ENCODE measurements at regions not wholly inside any gene's neighbourhood (a gene's known extent, or its start where the extent isn't known, plus 50 kb on each side); places are given as distances from the start of the nearest gene placed in this dataset.

DNA sequence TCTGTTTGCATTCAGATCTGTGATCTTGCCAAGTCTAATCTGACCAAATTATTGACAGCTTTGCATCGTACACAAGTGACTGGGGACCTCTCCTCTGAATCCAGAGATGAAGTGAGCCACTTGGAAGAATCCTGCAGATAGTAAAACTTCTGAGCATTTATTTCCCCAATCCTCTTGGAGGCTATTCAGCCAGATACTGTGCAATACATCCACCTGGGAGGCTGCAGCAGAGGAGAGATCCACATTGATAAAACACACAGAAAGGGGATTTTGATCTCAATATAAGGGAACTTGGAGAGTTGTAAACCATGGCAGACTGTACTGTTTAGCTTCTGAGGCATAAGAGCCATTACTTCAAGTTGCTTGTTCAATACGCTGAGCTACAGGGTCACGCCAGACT lies 654.6 kb downstream of the MTRR start:
- Histone ChIP-seq H3K23me2 (ENCODE audit: low read depth, low read length) (no peaks in the 10 kb centered on the region), H3K79me1 (ENCODE audit: low read depth, low read length) (no peaks in the 10 kb centered on the region), H2AFZ (ENCODE audit: low read length) (no peak overlapping the region), H3K36me3 (ENCODE audit: control insufficient read depth in 2 of 4, insufficient read depth in 4 of 4, low read length in 3 of 4) (no peaks in the 10 kb centered on the region), H3K27ac (ENCODE audit: low read depth, low read length) (no peak overlapping the region), H3K4ac (replicated peaks; ENCODE audit: insufficient read length, low read depth, low read length) (no peak overlapping the region), H4K5ac (ENCODE audit: insufficient read length, low read depth, low read length) (no peak overlapping the region), H2BK15ac (ENCODE audit: low read length) (no peak overlapping the region), H3K79me2 (ENCODE audit: control insufficient read depth in 1 of 2, insufficient read depth in 2 of 2, low read length in 2 of 2) (no peaks in the 10 kb centered on the region), H2AK5ac (ENCODE audit: low read depth, low read length) (no peak overlapping the region), H3K27me3 (replicated peaks in 1 of 4; ENCODE audit: control insufficient read depth in 3 of 4, extremely low read depth in 1 of 4, insufficient read depth in 3 of 4, low read length in 3 of 4) (no peaks in the 10 kb centered on the region), H3K56ac (replicated peaks; ENCODE audit: insufficient read length, low read depth, low read length) (no peak overlapping the region), H3K14ac (ENCODE audit: insufficient read length) (no peak overlapping the region), H2BK5ac (ENCODE audit: low read depth, low read length) (no peak overlapping the region), H4K91ac (replicated peaks; ENCODE audit: insufficient read length, low read length) (no peak overlapping the region), H2BK12ac (ENCODE audit: low read depth, low read length) (no peak overlapping the region), H3K4me1 (replicated peaks in 1 of 4; ENCODE audit: control insufficient read depth in 3 of 4, insufficient read depth in 4 of 4, low read length in 3 of 4) (0 out of 7 replicates have a peak, but pooled peaks cover 0 to 2% (median 0%) of the 10 kb centered on the region in 4 experiments), H2BK20ac (ENCODE audit: low read length) (no peak overlapping the region), H3K9me3 (ENCODE audit: insufficient read depth in 2 of 2, low read depth in 1 of 2, low read length in 1 of 2) (no peaks in the 10 kb centered on the region), H2BK120ac (replicated peaks; ENCODE audit: low read depth, low read length) (no peak overlapping the region), H3K9ac (replicated peaks in 1 of 4; ENCODE audit: extremely low read depth in 1 of 4, low read depth in 3 of 4, low read length in 3 of 4) (no peak overlapping the region), H3K18ac (ENCODE audit: extremely low read depth, low read length) (no peak overlapping the region), H4K20me1 (replicated peaks in 1 of 2; ENCODE audit: control insufficient read depth in 1 of 2, insufficient read depth in 2 of 2, low read length in 2 of 2) (no peaks in the 10 kb centered on the region), H3K4me2 (ENCODE audit: insufficient read depth in 1 of 2, low read depth in 2 of 2, low read length in 2 of 2) (no peak overlapping the region), H3K23ac (ENCODE audit: insufficient read length) (no peak overlapping the region), H3K4me3 (ENCODE audit: extremely low read depth in 1 of 4, insufficient read depth in 2 of 4, low read depth in 3 of 4, low read length in 4 of 4) (no peak overlapping the region), H4K8ac (ENCODE audit: extremely low read depth, insufficient read depth, low read length) (no peak overlapping the region)
- ChIA-PET CTCF (ENCODE audit: partially characterized antibody) (interaction anchor here (0.9 to 1.0 kb wide), 2 partner anchors 23 to 27 kb away, joined by 3 read pairs; no protein-coding TSS in a partner anchor), POLR2A (ENCODE audit: partially characterized antibody) (no interaction called here)
- TF ChIP-seq JUN (IDR thresholded peaks at IDR 0.05; ENCODE audit: low read depth, low read length) (no peak), KDM5A (IDR thresholded peaks at IDR 0.05; ENCODE audit: low read length) (no peak), YY1 (IDR thresholded peaks at IDR 0.05; ENCODE audit: low read depth, low read length) (no peak), RAD21 (IDR thresholded peaks at IDR 0.05 in 1 of 2, conservative IDR thresholded peaks at IDR 0.05 in 1 of 2; ENCODE audit: low read depth in 2 of 2, low read length in 2 of 2) (no peak), HDAC6 (IDR thresholded peaks at IDR 0.05; ENCODE audit: low read depth, low read length) (no peak), BRCA1 (IDR thresholded peaks at IDR 0.05; ENCODE audit: low read depth, low read length) (no peak), GABPA (IDR thresholded peaks at IDR 0.05; ENCODE audit: borderline replicate concordance, insufficient read depth, low read length) (no peak), EGR1 (IDR thresholded peaks at IDR 0.05; ENCODE audit: borderline replicate concordance, low read depth, low read length) (no peak)
- TF ChIP-seq, protein P1, sequence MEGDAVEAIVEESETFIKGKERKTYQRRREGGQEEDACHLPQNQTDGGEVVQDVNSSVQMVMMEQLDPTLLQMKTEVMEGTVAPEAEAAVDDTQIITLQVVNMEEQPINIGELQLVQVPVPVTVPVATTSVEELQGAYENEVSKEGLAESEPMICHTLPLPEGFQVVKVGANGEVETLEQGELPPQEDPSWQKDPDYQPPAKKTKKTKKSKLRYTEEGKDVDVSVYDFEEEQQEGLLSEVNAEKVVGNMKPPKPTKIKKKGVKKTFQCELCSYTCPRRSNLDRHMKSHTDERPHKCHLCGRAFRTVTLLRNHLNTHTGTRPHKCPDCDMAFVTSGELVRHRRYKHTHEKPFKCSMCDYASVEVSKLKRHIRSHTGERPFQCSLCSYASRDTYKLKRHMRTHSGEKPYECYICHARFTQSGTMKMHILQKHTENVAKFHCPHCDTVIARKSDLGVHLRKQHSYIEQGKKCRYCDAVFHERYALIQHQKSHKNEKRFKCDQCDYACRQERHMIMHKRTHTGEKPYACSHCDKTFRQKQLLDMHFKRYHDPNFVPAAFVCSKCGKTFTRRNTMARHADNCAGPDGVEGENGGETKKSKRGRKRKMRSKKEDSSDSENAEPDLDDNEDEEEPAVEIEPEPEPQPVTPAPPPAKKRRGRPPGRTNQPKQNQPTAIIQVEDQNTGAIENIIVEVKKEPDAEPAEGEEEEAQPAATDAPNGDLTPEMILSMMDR (IDR thresholded peaks at IDR 0.05; ENCODE audit: control extremely low read depth in 1 of 3, insufficient read depth in 1 of 3, low read depth in 1 of 3, low read length in 3 of 3): no peak
- TF ChIP-seq, protein P2, sequence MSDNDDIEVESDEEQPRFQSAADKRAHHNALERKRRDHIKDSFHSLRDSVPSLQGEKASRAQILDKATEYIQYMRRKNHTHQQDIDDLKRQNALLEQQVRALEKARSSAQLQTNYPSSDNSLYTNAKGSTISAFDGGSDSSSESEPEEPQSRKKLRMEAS (IDR thresholded peaks at IDR 0.05): no peak
- 89% methylated on average over 3 of the region's 3 CpGs; no CpG with 5 or more reads in 1 of the 2 experiments for WGBS, 2 experiments (ENCODE audit: extremely low coverage in 1 of 2, insufficient coverage in 1 of 2, insufficient read length in 1 of 2, insufficient replicate concordance in 2 of 2, low coverage in 1 of 2, low lambda C conversion rate in 2 of 2, missing lambda C conversion rate in 1 of 2)
- DNase-seq (ENCODE audit: low read depth in 1 of 2, low spot score in 2 of 2) (no peak), FAIRE-seq (no peak)

All from H1 (cell line).